ENCODE measurements at regions not wholly inside any gene's neighbourhood (a gene's known extent, or its start where the extent isn't known, plus 50 kb on each side); places are given as distances from the start of the nearest gene placed in this dataset.

GRCh38 chrX:51437521-51437920 lies 58.9 kb downstream of the NUDT11 start:
- no peak for TF ChIP-seq CTCF (IDR thresholded peaks at IDR 0.05; ENCODE audit: control extremely low read depth, extremely low read depth, low read depth, missing control alignments)
- ChIA-PET CTCF (interaction anchor here (0.8 to 0.9 kb wide), 2 partner anchors 15 to 17 kb away, joined by 3 read pairs; no protein-coding TSS in a partner anchor), POLR2A (no interaction called here)
- DNase-seq (ENCODE audit: extremely low spot score): no peak

- no peak for TF ChIP-seq CTCF (IDR thresholded peaks at IDR 0.05; ENCODE audit: control extremely low read depth, extremely low read depth, low read depth, missing control alignments)
- ChIA-PET POLR2A (no interaction called here), CTCF (no interaction called here)
- DNase-seq (ENCODE audit: extremely low spot score): no peak
Measured at GRCh38 chrX:51435101-51435500, 61.3 kb downstream of the NUDT11 start.

GRCh38 chrX:51421972-51422597 lies 74.3 kb downstream of the NUDT11 start:
- CTCF ChIA-PET: interaction anchor here (0.7 to 2.1 kb wide), 5 partner anchors 14 to 421 kb away, joined by 3 to 7 read pairs (median 4); no protein-coding TSS in a partner anchor
- POLR2A ChIA-PET: no interaction called here
- DNase-seq (ENCODE audit: extremely low spot score): no peak
- no peak for TF ChIP-seq CTCF (IDR thresholded peaks at IDR 0.05; ENCODE audit: control extremely low read depth, extremely low read depth, low read depth, missing control alignments)

DNA sequence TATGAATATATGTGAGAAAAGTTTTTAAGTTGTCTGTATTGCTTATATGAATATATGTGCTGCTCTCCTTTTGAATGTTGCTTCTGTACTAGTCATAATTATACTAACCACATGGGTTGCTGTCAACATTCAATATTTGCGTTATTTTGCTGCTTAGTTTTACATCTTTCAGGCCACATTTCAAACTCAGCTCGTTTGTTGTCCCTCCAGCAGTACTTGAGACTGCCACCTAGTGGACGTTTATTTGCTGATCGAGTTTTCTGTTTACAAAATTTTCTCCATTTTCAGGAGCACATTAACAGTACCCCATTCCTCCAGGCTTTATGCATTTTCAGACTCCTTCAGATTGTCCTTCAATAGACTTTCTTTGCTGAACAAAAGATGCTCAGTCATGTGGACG lies 75.8 kb downstream of the NUDT11 start:
- CTCF ChIA-PET: interaction anchor here (0.8 to 2.1 kb wide), 9 partner anchors 9 to 420 kb away, joined by 3 to 7 read pairs (median 4); no protein-coding TSS in a partner anchor
- TF ChIP-seq CTCF (IDR thresholded peaks at IDR 0.05; ENCODE audit: control extremely low read depth, extremely low read depth, low read depth, missing control alignments): peak; percentile 31
- POLR2A ChIA-PET: no interaction called here
- no peak for DNase-seq (ENCODE audit: extremely low spot score)

DNA sequence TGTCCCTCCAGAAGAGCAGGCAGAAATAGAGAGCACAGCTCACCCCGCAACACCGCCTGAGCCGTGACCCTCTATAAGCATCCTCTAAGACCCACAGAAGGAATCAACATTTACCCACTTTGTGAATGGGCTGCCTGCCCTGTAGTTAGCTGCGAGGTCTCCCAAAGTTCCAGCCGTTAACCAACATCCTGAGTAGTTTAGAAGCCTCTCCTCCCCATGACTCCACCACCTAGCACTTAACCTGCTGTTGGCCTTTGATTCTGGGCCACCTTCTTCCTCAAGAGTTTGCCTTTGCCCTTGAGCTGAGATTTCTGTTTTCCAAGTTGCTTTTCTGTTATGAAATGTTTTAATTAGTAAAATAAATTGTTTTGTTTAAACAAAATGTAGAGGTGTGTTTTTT lies 75.8 kb downstream of the NUDT10 start:
- no peak for DNase-seq (ENCODE audit: extremely low spot score)
- ChIA-PET CTCF (interaction anchor here (0.8 kb wide), 1 partner anchor 14 kb away, joined by 3 read pairs; no protein-coding TSS in a partner anchor), POLR2A (no interaction called here)
- TF ChIP-seq CTCF (IDR thresholded peaks at IDR 0.05; ENCODE audit: control extremely low read depth, extremely low read depth, low read depth, missing control alignments): no peak

DNA sequence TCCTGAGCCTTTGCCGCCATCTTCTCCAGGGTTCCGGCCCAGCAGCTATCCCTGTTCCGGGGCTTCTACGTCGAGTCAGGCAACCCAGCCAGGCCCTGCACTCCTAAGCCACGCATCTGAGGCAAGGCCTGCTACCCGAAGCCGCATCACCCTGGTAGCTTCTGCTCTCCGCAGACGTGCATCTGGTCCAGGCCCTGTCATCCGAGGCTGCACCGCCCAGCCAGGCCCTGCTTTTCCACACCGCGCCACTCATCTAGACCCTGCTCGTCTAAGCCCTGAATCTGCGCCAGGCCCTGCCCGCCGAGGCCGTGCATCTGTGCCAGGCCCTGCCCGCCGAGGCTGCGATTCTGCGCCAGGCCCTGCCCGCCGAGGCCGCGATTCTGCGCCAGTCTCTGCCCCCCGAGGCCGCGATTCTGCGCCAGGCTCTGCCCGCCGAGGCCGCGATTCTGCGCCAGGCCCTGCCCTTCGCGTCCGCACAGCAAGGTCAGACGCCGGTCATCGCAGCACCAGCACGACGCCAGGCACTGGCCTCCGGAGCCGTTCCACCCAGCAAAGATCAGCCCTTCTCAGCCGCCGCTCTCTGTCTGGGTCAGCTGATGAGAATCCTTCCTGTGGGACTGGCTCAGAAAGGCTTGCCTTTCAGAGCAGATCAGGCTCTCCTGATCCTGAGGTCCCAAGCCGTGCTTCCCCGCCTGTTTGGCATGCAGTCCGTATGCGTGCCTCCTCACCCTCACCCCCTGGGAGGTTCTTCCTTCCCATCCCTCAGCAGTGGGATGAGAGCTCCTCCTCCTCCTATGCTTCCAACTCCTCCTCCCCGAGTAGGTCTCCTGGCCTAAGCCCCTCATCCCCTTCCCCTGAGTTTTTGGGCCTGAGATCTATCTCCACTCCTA lies 75.1 kb downstream of the NUDT10 start:
- ChIA-PET POLR2A (no interaction called here), CTCF (interaction anchor here (0.8 kb wide), 1 partner anchor 14 kb away, joined by 3 read pairs; no protein-coding TSS in a partner anchor)
- DNase-seq (ENCODE audit: extremely low spot score): no peak
- TF ChIP-seq CTCF (IDR thresholded peaks at IDR 0.05; ENCODE audit: control extremely low read depth, extremely low read depth, low read depth, missing control alignments): no peak
